HG03575 (cell line): ENCODE measurements at regions not wholly inside any gene's neighbourhood (a gene's known extent, or its start where the extent isn't known, plus 50 kb on each side); places are given as distances from the start of the nearest gene placed in this dataset.

ENCODE experiments used
- ATAC-seq: cut with Tn5 transposase; IDR thresholded peaks from one replicate; pipeline ENCODE4 v1.9.1; 2021; ENCODE audit not compliant: unreplicated experiment, insufficient number of reproducible peaks, low FRiP score; ENCODE audit errors: extremely low read depth

GRCh38 chr15:100790786-100791265, 88.8 kb upstream of the ALDH1A3 start:
- ATAC-seq: no peak

GRCh38 chr15:100794008-100794407, 85.6 kb upstream of the ALDH1A3 start:
- no peak for ATAC-seq

- no peak for ATAC-seq
Observed at GRCh38 chr15:100801256-100801900, 78.3 kb upstream of the ALDH1A3 start.

- no peak for ATAC-seq
Observed at GRCh38 chr15:100802421-100803170, 77.0 kb upstream of the ALDH1A3 start.

GRCh38 chr15:100803171-100803440, 76.5 kb upstream of the ALDH1A3 start:
- ATAC-seq: no peak

- ATAC-seq: no peak
Observed at GRCh38 chr15:100806157-100806556, 73.5 kb upstream of the ALDH1A3 start.

- no peak for ATAC-seq
Observed at GRCh38 chr15:100807028-100807427, 72.6 kb upstream of the ALDH1A3 start.

- ATAC-seq: no peak
Observed at GRCh38 chr15:100808691-100809090, 70.9 kb upstream of the ALDH1A3 start.

- no peak for ATAC-seq
Observed at GRCh38 chr15:100809151-100809550, 70.5 kb upstream of the ALDH1A3 start.

- no peak for ATAC-seq
Observed at GRCh38 chr15:100809587-100809986, 70.0 kb upstream of the ALDH1A3 start.

- no peak for ATAC-seq
Observed at GRCh38 chr15:100810229-100810628, 69.4 kb upstream of the ALDH1A3 start.

- ATAC-seq: no peak
Observed at GRCh38 chr15:100810831-100811230, 68.8 kb upstream of the ALDH1A3 start.

GRCh38 chr15:100812802-100813201, 66.8 kb upstream of the ALDH1A3 start:
- ATAC-seq: no peak

- ATAC-seq: no peak
Observed at GRCh38 chr15:100818927-100819326, 60.7 kb upstream of the ALDH1A3 start.

GRCh38 chr15:100820528-100820927, 59.1 kb upstream of the ALDH1A3 start:
- no peak for ATAC-seq

GRCh38 chr15:100821327-100821726, 58.3 kb upstream of the ALDH1A3 start:
- no peak for ATAC-seq

- no peak for ATAC-seq
Observed at GRCh38 chr15:100824211-100824610, 55.4 kb upstream of the ALDH1A3 start.

- ATAC-seq: no peak
Observed at GRCh38 chr15:100829457-100829856, 50.2 kb upstream of the ALDH1A3 start.
